ENCODE measurements at regions not wholly inside any gene's neighbourhood (a gene's known extent, or its start where the extent isn't known, plus 50 kb on each side); places are given as distances from the start of the nearest gene placed in this dataset.

- TF ChIP-seq CTCF (IDR thresholded peaks at IDR 0.05; ENCODE audit: borderline replicate concordance, insufficient read depth, low read depth, low read length), result no peak
- H3K4me3 ChIP-seq (ENCODE audit: low read depth, low read length), result no peak overlapping the region
Measured at GRCh38 chr15:101561584-101561906, 72.0 kb upstream of the PCSK6 start.

GRCh38 chr15:101560722-101561583, 71.4 kb upstream of the PCSK6 start:
- H3K4me3 ChIP-seq (ENCODE audit: low read depth, low read length), result no peak overlapping the region
- TF ChIP-seq CTCF (IDR thresholded peaks at IDR 0.05; ENCODE audit: borderline replicate concordance, insufficient read depth, low read depth, low read length), result no peak

GRCh38 chr15:101559952-101560351, 70.4 kb upstream of the PCSK6 start:
- H3K4me3 ChIP-seq (ENCODE audit: low read depth, low read length), result no peak overlapping the region
- TF ChIP-seq CTCF (IDR thresholded peaks at IDR 0.05; ENCODE audit: borderline replicate concordance, insufficient read depth, low read depth, low read length), result no peak

GRCh38 chr15:101558221-101558941, 68.9 kb upstream of the PCSK6 start:
- TF ChIP-seq CTCF (IDR thresholded peaks at IDR 0.05; ENCODE audit: borderline replicate concordance, insufficient read depth, low read depth, low read length), result no peak
- H3K4me3 ChIP-seq (ENCODE audit: low read depth, low read length), result no peak overlapping the region

GRCh38 chr15:101556273-101556672, 66.8 kb upstream of the PCSK6 start:
- H3K4me3 ChIP-seq (ENCODE audit: low read depth, low read length), result no peak overlapping the region
- no peak for TF ChIP-seq CTCF (IDR thresholded peaks at IDR 0.05; ENCODE audit: borderline replicate concordance, insufficient read depth, low read depth, low read length)

- no peak overlapping the region for H3K4me3 ChIP-seq (ENCODE audit: low read depth, low read length)
- no peak for TF ChIP-seq CTCF (IDR thresholded peaks at IDR 0.05; ENCODE audit: borderline replicate concordance, insufficient read depth, low read depth, low read length)
Measured at GRCh38 chr15:101554115-101554915, 64.8 kb upstream of the PCSK6 start.

Measured in GM12875 (cell line).